HG03175 (cell line): ENCODE measurements at regions not wholly inside any gene's neighbourhood (a gene's known extent, or its start where the extent isn't known, plus 50 kb on each side); places are given as distances from the start of the nearest gene placed in this dataset.
"Not testable (repeated sequence)": the region's sequence is repeated elsewhere in the genome, so short reads cannot be mapped to it uniquely, and the experiment has no call there.

ENCODE experiments used
- ATAC-seq: cut with Tn5 transposase; IDR thresholded peaks from one replicate; pipeline ENCODE4 v1.9.1; 2021; ENCODE audit warnings: mild to moderate bottlenecking, moderate library complexity; ENCODE audit not compliant: unreplicated experiment

DNA sequence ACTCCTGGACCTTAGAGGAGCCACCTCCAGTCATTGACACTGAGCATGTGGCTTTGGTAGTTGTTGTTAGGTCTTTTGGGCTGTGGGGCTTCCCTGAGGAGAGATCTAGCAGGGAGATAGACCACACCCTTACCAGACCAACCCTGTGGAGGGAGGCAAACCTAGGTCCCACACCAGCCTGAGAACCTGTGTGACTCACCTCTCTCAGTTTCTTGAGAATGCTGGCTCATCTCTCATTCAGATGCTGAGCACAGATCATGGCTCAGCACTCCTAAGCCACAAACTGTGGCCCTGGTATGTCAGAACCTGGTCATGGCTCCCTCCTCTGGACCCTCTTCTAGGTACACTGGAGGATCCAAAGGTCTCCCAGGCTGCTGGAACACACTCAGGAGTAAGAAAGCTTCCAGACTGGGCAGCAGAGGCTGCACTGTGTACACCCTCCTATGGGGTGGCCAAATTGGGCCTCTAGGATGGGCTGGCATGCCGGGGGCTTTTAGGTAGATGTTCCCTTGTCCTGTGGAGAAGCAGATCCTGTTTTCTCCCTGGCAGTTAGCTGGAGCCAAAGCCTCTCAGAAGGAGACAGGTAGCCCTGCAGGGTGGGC lies 1294.5 kb downstream of the KHDRBS2 start:
- ATAC-seq = no peak

DNA sequence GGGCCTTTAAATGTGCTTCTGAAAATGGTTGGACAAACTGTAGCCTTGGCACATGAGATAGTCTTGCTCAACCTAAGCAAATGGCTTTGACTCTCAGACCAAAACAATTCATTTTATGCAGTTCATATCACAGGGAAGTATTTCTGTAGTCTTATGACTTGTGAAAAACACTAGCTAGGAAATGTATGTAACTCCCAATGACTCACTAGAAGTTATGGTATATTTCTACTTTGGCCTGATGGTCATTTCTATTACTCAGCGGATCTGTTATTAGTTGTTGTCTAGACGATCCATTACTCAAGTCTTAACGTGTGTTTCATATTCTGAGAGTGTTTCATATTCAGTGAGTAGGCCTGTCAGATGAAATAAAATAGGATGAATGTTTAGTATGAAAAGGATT lies 1333.5 kb downstream of the KHDRBS2 start:
- no peak for ATAC-seq

DNA sequence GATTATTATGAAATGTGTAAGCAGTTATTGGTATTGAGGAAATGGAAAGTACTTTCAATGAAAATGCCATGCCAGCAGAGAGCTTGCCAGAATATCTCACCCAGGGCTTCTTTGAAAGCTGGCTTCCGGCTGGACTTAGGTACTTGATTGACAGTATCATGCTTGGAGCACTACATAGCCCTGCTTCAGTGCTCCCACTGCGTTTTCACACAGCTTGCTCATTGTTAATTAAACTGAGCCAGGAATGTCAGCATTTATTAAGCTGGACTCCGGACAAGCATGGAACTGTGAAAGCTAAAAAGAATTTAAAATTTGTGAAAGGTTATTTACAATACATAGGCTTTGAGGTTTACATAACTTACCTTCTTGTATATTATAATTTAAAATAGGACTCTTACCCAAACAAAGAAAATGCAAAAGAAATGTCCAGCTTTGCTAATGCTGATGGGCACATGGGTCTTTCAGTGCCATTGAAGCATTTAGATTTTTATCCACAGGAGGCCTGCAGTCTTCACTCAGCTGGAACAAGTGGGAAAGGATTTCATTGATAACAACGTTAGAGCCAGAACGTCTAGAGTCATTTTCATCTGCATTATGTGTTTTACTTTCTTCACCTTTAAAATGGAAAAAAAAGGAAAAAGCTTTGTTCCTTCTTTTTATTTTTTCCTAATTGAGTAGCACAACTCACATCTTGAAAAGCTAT lies 1335.7 kb downstream of the KHDRBS2 start:
- not testable (repeated sequence) for ATAC-seq

DNA sequence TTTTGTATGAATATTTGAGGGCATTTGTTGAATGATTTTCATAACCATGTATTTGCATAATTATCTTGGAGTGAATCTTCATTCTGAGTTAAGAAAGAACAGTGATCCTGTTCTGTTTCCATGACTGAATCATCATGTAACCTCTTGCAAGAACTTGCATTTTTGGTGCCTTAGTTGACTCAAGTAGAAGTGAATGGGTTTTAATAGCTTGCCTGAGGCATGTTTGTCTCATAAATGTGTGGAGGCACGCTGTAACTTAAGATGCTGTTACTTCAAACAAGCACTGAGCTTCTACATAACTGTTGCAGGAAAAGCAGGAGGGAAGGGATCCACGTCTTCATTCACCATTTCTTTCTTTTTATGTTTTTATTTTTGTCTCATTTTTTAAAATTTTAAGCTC lies 1338.6 kb downstream of the KHDRBS2 start:
- not testable (repeated sequence) for ATAC-seq

DNA sequence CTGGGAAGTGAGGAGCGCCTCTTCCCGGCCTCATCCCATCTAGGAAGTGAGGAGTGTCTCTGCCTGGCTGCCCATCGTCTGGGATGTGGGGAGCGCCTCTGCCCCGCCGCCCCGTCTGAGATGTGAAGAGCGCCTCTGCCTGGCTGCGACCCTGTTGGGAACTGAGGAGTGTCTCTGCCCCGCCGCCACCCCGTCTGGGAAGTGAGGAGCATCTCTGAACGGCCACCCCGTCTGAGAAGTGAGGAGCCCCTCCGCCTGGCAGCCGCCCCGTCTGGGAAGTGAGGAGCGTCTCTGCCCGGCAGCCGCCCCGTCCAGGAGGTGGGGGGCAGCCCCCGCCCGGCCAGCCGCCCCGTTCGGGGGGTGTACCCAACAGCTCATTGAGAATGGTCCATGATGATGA lies 1341.2 kb downstream of the KHDRBS2 start:
- ATAC-seq = not testable (repeated sequence)

DNA sequence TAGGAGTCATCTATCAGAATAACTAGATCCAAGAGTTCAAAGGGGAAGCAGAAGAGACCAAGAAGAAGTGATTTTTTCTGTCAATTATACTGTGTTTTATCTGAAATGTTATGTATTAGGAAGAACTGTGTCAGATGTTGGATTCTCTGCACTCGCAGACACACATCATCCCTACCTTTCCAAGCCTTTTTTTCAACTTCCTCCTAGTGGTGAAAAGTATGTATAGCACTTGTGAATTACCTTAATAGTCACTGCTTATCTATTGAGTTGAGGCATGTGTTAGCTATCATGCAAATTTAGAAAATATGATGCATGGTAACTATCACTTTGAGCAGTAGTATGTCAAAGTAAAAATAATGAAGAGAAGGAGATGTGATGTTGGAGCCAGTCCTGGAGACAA lies 1350.1 kb downstream of the KHDRBS2 start:
- peak; percentile 45 for ATAC-seq

DNA sequence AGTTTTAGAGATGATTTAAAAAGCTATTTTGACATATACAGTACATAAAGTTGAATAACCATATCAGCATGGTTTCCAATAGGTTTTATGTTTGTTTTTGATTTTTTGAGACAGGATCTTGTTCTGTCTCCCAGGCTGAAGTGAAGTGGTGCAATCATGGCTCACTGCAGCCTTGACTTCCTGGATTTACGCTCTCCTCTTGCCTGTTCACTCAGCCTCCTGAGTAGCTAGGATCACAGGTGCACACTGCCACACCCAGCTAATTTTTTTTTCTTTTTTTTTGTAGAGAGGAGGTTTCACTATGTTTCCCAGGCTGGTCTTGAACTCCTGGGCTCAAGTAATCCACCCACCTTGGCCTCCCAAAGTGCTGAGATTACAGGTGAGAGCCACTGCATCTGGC lies 1366.4 kb downstream of the KHDRBS2 start:
- not testable (repeated sequence) for ATAC-seq

DNA sequence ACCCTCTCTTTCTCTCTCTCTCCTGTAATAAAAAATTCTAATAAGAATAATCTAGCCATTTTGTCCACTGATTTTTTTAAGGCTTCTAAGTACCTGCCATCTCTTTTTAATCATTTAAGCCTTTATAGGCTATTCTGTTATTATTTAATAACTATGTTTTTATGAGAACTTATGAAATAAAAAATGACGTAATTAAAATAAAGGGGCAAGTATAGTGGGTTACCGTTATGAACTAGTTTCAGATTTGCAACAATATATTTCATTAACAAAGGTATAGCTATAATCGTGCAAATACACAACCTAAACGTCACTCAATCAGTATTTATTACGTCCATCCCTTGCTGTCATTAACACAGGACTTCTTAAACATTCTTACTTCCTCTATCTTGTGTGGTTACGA lies 1382.2 kb downstream of the KHDRBS2 start:
- ATAC-seq = not testable (repeated sequence)

DNA sequence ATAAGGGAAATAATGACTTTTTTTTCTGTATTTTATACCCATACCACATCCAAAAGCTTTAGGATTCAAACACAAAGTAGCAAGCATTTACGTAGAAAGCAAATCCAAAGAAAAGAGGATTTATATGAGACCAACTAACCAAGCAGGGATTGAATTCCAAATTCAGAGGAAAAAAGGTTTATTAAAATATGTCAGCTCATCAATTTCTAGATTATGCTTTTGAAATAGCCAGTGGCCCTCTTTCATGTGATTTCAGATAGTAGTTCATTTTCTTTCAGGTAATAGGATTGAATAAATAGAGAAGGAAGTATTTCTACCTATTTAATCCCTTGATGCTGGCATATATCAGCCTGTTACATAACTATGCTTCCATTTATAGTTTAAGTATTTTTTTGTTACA lies 1392.7 kb downstream of the KHDRBS2 start:
- not testable (repeated sequence) for ATAC-seq

DNA sequence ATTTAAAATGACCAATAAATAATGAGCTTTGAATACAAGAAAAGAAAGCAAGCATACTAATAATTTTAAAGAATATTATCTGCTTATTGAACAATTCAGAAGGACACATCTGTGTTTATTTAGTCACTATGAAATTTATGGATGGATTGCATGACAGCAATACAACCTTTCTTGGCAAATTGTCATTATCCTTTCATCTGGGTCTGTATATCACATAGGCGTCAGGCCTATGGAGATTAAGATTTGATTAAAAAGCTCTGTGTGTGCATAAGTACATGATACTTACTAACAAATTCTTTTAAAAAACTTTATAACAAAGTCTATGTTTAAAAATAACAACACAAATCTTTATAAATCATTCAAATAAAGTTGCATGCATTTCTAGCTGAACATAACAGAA lies 1394.4 kb downstream of the KHDRBS2 start:
- no peak for ATAC-seq

DNA sequence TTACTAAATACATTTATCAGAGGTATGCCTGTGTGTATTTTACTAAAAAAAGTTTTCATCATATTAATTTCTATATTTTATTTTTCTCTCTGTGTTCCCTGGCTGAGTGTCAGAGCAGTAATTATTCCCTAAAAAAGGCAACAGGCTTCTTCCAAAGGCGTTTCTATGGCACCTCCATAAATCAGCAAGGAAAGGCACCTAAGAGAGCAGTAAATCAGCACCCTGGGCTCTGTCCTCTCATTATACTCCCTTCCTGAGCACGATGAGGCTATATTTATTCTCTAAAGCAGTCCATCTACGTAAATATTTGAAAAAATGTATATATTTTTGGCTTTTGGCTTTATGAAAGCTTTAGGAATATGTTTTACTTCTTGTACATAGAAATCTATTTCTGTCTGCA lies 1408.6 kb downstream of the KHDRBS2 start:
- not testable (repeated sequence) for ATAC-seq

DNA sequence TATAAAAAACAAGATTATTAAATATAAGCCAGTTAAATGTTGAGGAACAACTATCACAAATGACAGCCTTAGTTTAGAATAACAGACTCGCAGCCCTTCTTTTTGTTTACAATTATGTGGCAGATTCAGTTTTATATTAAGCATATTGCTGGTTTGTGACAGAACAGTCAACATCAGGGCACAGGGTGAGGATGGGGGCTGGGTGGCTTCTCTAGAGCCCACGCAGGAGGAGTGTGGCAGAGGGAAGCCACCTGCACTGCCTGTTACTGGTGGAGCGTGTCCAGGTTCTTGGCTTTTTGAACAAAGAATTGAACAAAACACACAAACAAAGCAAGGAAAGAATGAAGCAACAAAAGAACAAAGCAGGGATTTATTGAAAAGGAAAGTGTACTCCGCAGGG lies 1415.2 kb downstream of the KHDRBS2 start:
- ATAC-seq = not testable (repeated sequence)

DNA sequence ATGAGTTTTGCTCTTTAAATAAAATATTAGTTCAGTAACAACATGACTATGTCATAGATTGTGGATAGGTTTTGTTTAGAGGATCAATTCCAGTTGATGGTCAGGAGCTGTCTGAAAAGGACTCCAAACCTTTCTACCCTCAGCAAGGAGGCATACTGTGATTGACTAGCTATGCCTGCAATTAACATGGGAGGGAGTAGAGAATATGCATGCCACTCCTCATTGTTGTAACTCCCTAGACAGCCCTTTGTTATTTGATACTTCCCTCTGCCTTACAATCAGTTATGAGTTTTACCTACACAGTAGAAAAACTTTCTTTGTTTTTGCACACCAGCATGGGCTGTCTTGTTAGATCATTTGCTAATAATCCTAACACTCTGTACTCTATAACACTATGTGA lies 1418.5 kb downstream of the KHDRBS2 start:
- no peak for ATAC-seq

DNA sequence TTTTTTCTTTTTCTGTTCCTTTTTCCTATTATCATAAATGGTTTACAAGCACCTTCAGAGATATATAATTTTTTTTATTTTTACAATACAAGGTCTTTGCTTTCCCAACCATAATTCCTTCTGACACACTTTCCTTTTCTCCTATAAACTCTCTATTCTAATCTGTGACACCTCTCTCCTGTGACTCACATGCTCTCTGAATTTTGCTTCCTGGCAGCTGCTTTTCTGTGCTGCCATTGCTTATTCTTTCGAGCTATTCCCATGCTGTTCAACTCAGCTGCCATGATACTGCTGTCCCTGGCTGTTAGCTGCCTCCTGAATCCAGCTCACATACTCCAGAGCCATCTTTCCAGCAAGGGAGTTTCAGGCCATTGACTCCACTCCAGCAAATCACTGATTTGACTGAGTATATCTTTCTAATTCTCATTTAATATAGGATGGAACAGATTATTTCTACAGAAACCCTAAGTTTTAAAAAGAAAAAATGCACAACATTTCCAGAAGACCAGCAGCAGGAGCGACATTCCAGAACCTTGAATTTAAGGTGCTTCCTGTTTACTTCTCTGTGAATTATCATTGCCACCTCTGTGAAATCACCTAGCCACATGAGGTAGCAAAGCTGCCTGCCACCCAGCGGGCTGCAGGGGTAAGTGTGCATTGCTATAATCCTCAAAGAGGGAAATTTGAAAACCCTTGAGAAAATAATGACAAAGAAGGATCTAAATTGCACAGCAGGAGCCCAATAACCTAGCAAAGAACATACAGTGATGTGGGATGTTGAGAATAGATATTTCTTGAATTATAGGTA lies 1442.6 kb downstream of the KHDRBS2 start:
- not testable (repeated sequence) for ATAC-seq

DNA sequence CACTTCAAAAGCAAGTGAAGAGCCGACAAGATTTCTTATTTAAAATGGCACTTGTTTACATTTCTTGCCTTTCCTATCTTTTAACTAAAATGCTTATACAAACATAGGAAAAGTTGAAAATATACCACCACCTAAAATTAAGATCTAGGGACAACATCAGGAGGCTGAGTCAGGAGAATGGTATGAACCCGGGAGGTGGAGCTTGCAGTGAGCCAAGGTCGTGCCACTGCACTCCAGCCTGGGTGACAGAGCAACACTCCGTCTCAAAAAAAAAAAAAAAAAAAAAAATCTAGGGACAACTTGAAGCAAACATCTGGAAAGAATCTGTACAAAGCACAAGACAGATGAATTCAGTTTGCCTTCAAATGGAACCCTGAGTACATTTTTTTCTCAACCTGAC lies 1455.3 kb downstream of the KHDRBS2 start:
- ATAC-seq = not testable (repeated sequence)

DNA sequence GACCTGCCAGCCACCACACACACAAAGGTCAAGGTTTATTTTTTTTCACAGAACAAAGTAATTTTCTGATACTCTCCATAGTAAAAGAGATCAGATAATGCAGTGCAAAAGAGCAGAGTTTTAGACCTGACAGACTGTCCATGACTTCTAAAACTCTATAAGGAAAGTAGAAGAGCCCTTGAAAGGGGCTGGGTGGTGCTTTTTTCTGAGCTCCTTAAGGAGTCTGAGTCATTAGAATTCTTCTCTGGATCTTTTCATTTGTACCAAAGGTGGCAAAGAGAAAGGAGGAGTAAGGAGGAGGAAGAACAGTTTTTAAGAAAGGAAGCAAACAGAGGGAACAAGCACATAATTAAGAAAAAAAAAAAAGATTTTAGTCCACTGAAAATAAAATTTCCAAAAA lies 1463.4 kb downstream of the KHDRBS2 start:
- not testable (repeated sequence) for ATAC-seq

DNA sequence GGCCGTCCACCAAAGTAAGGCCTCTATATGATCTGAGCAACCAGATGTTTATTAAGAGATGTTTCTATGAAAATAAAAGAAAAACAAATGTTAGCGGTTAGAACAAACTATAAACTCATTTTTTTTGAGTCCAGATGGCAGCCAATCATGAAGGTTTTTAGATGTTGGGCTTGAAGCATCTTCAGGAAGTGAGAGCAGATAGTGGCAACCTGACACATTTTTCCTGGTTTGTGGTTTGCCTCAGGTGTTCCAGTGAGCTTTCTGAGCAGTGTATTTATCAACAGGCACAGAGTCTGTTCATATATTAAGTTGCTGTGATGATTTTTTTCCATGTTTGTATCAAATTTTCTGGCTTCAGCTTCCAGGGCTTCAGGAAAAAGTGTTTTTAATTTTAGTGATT lies 1468.0 kb downstream of the KHDRBS2 start:
- not testable (repeated sequence) for ATAC-seq

DNA sequence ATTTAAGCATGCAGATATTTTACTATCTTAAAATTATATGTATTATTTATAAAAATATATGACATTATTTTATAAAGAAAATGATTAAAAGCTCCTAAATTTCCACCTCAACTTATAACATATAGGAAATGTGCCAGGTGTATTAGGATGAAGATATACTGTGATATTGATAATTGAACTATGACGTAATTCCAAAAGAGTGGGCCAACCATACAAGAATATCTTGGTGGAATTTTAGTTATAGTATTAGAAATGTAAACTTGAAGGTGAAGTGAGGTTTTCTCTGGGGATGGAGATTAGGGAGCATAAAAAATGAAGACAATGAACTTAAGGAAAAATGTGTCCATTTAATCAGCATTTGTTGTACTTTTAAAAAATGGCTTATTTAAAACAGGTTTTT lies 1471.2 kb downstream of the KHDRBS2 start:
- not testable (repeated sequence) for ATAC-seq

DNA sequence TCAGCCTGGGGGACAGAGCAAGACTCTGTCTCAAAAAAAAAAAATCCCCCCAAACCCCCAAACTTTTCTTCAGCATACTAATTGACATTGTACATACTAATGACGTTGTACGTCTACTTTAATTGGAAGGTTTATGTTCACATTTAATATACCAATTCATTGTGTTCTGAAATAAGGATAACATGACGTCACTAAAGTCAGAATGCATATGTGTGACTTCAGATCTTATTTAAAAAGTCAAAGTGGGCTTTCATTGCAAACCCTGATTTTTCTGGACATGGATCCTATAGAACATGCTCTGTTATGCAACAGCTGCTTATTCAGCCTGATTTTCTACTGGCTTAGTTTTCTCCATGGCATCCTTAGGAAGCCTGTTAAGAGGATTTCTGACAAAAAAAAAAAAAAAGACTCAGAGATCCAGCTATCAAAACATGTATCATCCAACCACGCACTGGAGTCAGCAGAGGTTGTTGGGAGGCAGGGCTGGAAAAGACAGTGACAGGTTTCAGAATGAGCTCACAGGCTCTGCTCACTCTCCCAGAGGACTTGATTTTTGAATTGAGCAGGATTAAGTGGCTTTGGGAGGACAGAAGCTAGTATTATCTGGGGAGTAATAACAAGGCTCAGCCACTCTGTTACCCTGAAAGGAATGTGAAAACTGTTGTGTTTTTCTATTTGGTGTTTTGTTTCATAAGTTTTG lies 1472.0 kb downstream of the KHDRBS2 start:
- not testable (repeated sequence) for ATAC-seq

DNA sequence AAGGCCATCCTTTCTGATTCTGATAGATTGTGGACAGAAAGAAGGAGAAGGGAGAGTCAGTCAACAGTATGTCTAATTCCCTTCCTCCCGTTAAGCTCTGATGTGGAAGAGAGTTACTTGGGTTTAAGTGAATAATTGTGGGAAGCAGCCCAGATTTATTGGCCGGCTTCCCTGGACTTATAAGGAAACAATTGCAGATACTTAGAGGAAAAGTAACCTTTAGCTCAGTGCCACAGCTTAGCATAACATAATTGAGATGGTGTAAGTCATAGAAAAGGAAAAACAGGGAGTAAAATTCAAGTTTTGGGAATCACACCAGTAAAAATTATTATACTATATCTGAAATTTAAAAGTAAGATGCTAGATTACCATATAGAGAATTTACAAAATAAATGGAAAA lies 1475.8 kb downstream of the KHDRBS2 start:
- ATAC-seq = not testable (repeated sequence)

DNA sequence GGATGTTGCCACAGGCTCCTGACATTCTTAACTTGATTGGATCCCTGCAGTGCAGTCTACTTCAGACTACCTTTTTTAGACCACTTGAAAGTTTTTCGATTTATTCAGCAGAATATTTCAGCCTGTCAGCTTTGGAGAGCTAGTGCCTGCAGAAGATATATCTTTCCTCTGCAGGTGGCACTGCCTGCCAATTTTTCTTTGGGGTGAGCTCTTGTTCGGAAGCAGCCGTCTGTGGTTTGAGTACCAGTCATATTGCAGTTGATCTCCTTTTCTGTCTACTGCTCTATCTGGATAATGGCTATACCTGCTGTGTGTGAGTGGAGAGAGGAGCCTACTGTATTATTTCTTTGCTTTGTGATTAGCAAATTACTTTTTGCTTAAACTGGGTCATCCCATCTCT lies 1486.9 kb downstream of the KHDRBS2 start:
- not testable (repeated sequence) for ATAC-seq
